ENCODE measurements at regions not wholly inside any gene's neighbourhood (a gene's known extent, or its start where the extent isn't known, plus 50 kb on each side); places are given as distances from the start of the nearest gene placed in this dataset.

- no peak for FAIRE-seq
- DNase-seq (ENCODE audit: low spot score in 2 of 2) = no peak
Measured at GRCh38 chr2:237260686-237261085, 153.3 kb downstream of the COL6A3 start.

- DNase-seq (ENCODE audit: low spot score in 2 of 2) (no peak), FAIRE-seq (no peak)
Measured at GRCh38 chr2:237261327-237261726, 152.6 kb downstream of the COL6A3 start.

GRCh38 chr2:237262838-237263771, 150.9 kb downstream of the COL6A3 start:
- no peak for FAIRE-seq
- no peak for DNase-seq (ENCODE audit: low spot score in 2 of 2)

- FAIRE-seq (no peak), DNase-seq (ENCODE audit: low spot score in 2 of 2) (no peak)
Measured at GRCh38 chr2:237264480-237265219, 149.3 kb downstream of the COL6A3 start.

GRCh38 chr2:237268004-237268708, 145.8 kb downstream of the COL6A3 start:
- FAIRE-seq (no peak), DNase-seq (ENCODE audit: low spot score in 2 of 2) (no peak)

- FAIRE-seq (no peak), DNase-seq (ENCODE audit: low spot score in 2 of 2) (no peak)
Measured at GRCh38 chr2:237269138-237269875, 144.7 kb downstream of the COL6A3 start.

- FAIRE-seq = no peak
- DNase-seq (ENCODE audit: low spot score in 2 of 2) = no peak
Measured at GRCh38 chr2:237270520-237270919, 143.4 kb downstream of the COL6A3 start.

GRCh38 chr2:237271698-237272652, 142.0 kb downstream of the COL6A3 start:
- DNase-seq (ENCODE audit: low spot score in 2 of 2) (no peak), FAIRE-seq (no peak)
